Upper lobe of left lung (tissue), 6 donors: ENCODE measurements at regions not wholly inside any gene's neighbourhood (a gene's known extent, or its start where the extent isn't known, plus 50 kb on each side); places are given as distances from the start of the nearest gene placed in this dataset.

Experiments
- ATAC-seq, 2 donors: fragments of 200-7000 bp; cut with Tn5 transposase; one replicate each; pipeline ENCODE4 v1.9.1; 2022; ENCODE audit warnings: mild to moderate bottlenecking in 2 of 2, moderate library complexity in 2 of 2; ENCODE audit not compliant: low FRiP score in 2 of 2
- DNase-seq, 2 donors: peaks; one replicate each; pipeline ENCODE4 v3.0.0-alpha.2; 2019 to 2020
- H3K27ac ChIP-seq, 4 donors: fragments of 200-600 bp; sonication (generic); one replicate each; pipeline ENCODE4 v1.5.1; 2016 to 2019
- H3K27me3 ChIP-seq, 4 donors: fragments of 200-600 bp; sonication (generic); one replicate each; pipeline ENCODE4 v1.5.1; 2017 to 2019
- H3K36me3 ChIP-seq, 4 donors: fragments of 200-600 bp; sonication (generic); one replicate each; pipeline ENCODE4 v1.5.1; 2016 to 2019
- H3K4me1 ChIP-seq, 4 donors: fragments of 200-600 bp; sonication (generic); one replicate each; pipeline ENCODE4 v1.5.1; 2018 to 2019
- H3K4me3 ChIP-seq, 4 donors: fragments of 200-600 bp; sonication (generic); one replicate each; pipeline ENCODE4 v1.5.1; 2017 to 2019; ENCODE audit warnings: mild to moderate bottlenecking in 2 of 4, moderate library complexity in 1 of 4
- H3K9me3 ChIP-seq, 4 donors: fragments of 200-600 bp; sonication (generic); one replicate each; pipeline ENCODE4 v1.5.1; 2018 to 2019
- CTCF ChIP-seq, 6 experiments: fragments of 450-650 bp in 4 of 6; fragments of 200-600 bp in 2 of 6; sonication (generic) in 2 of 6; IDR thresholded peaks; one replicate each; pipeline ENCODE4 v1.5.1; 2016 to 2019; ENCODE audit warnings: antibody characterized with exemption in 6 of 6
- EP300 ChIP-seq, 4 donors: sonication (generic); formaldehyde crosslinking; IDR thresholded peaks; one replicate each; pipeline ENCODE4 v1.5.1; 2017; ENCODE audit warnings: antibody characterized with exemption in 4 of 4, control low read depth in 2 of 4
- POLR2A ChIP-seq, 4 donors: fragments of 450-650 bp; IDR thresholded peaks; one replicate each; pipeline ENCODE4 v1.5.1; 2016 to 2017; ENCODE audit warnings: antibody characterized with exemption in 4 of 4, mild to moderate bottlenecking in 2 of 4
- POLR2AphosphoS5 ChIP-seq, 2 donors: sonication (generic); formaldehyde crosslinking; IDR thresholded peaks; one replicate each; pipeline ENCODE4 v1.5.1; 2017; ENCODE audit warnings: antibody characterized with exemption in 2 of 2
- WGBS, 2 donors: methylation state at CpG; one replicate each; pipeline ENCODE4 v1.1.5; 2017 to 2018; 5-methylcytosine and 5-hydroxymethylcytosine counted together
- donor health status: DM: no; HTN: no; CAD: no; lungs with moderate emphysema.
- donor health status: DM: no; HTN: yes; CAD: no; lungs with severe emphysema.

GRCh38 chr5:91998774-91999173, 615.7 kb upstream of the ARRDC3 start:
- no peaks in the 10 kb centered on the region for H3K36me3 ChIP-seq
- no peak for ATAC-seq
- no peak overlapping the region for H3K4me3 ChIP-seq
- DNase-seq: no peak
- no peaks in the 10 kb centered on the region for H3K9me3 ChIP-seq
- no peak for TF ChIP-seq CTCF (IDR thresholded peaks at IDR 0.05)
- no peak for TF ChIP-seq POLR2A (IDR thresholded peaks at IDR 0.05)
- TF ChIP-seq POLR2AphosphoS5 (IDR thresholded peaks at IDR 0.05): no peak
- no peak for TF ChIP-seq EP300 (IDR thresholded peaks at IDR 0.05)
- 68 to 74% methylated on average over 3 of the region's 3 CpGs for WGBS, 2 donors
- H3K27me3 ChIP-seq: no peaks in the 10 kb centered on the region
- H3K4me1 ChIP-seq: no peaks in the 10 kb centered on the region
- no peak overlapping the region for H3K27ac ChIP-seq

DNA sequence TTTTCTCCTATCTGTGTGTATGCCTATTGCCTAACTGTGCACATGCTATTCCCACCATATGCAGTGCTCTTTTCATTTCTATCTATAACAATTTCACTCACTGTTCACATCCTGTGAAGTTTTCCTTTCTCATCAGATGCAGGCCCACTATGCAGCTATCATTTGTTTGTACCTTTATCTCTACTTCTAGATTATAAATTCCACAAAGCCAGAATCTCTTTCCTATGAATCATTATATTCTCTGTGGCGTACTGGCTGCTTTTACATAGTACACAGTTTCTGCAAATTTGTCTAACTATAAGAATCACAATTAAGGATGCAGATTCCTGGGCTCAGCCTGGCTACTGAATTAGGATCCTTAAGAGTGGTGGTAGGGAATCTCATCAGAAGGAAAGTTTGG, 600.8 kb upstream of the ARRDC3 start:
- no peaks in the 10 kb centered on the region for H3K4me1 ChIP-seq
- no peak for DNase-seq
- WGBS, 2 donors: 86 to 91% methylated on average over 1 of the region's 1 CpG

DNA sequence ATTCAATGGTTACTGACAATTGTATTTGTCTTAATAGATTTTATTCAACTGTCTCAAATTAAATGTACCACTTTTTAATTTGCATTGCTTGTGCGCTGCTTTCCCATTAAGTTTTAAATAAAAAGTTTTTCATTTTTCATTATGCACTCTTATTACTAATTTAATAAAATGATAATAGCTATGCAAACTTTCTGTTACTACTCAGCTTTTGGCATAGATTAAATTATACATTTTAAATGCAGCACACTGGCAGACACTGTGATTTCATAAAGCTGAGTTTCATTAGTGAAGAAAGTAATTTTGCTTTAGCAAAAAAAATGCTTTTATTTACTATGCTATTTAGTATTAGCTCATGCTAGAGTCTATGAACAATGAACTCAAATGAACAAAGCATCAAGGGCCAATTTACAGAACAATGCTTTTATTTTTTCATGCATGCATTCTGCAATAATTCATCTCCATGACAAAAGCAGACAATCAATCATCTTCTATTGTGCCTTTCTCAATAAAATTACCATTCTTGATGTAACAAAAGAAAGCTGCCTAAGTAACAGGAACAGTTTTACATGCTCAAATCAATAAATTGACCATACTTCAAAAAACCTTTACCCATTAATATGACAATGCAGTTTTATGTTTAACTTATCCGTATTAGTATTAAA, 595.2 kb upstream of the ARRDC3 start:
- DNase-seq (no peak), ATAC-seq (no peak)
- WGBS, 2 donors: 87 to 89% methylated on average over 2 of the region's 2 CpGs
- TF ChIP-seq POLR2A (IDR thresholded peaks at IDR 0.05) (no peak), EP300 (IDR thresholded peaks at IDR 0.05) (no peak), CTCF (IDR thresholded peaks at IDR 0.05) (no peak), POLR2AphosphoS5 (IDR thresholded peaks at IDR 0.05) (no peak)
- Histone ChIP-seq H3K36me3 (no peaks in the 10 kb centered on the region), H3K4me1 (no peaks in the 10 kb centered on the region), H3K27ac (no peak overlapping the region), H3K4me3 (no peak overlapping the region), H3K9me3 (no peaks in the 10 kb centered on the region), H3K27me3 (no peaks in the 10 kb centered on the region)

More for the DNA sequence above, 600.8 kb upstream of the ARRDC3 start:
- Histone ChIP-seq H3K27ac (no peak overlapping the region), H3K9me3 (no peaks in the 10 kb centered on the region), H3K36me3 (no peaks in the 10 kb centered on the region), H3K27me3 (no peaks in the 10 kb centered on the region), H3K4me3 (no peak overlapping the region)
- no peak for TF ChIP-seq POLR2AphosphoS5 (IDR thresholded peaks at IDR 0.05)
- TF ChIP-seq EP300 (IDR thresholded peaks at IDR 0.05): no peak
- TF ChIP-seq POLR2A (IDR thresholded peaks at IDR 0.05): no peak
- TF ChIP-seq CTCF (IDR thresholded peaks at IDR 0.05): no peak
- ATAC-seq: no peak

DNA sequence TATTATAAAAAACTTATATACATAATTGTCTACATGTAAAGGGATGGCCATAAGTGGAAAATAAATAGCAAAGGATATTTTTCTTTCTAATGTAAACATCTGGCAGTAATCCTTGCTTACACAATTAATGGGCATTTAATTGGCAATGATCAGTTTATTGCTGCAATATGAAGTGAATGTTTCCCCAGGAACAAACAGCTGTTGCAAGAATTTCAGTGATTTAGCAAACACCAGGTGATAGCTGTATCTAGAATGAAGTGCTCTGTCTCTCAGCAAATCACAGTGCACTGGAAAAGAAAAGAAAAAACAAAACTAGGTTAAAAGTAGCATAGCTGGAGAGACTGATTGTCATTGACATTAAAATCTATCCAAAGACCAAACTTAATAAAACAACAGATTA, 594.5 kb upstream of the ARRDC3 start:
- no peak for ATAC-seq
- DNase-seq: no peak
- Histone ChIP-seq H3K27ac (no peak overlapping the region), H3K27me3 (no peaks in the 10 kb centered on the region), H3K36me3 (no peaks in the 10 kb centered on the region), H3K4me1 (no peaks in the 10 kb centered on the region), H3K9me3 (no peaks in the 10 kb centered on the region), H3K4me3 (no peak overlapping the region)
- TF ChIP-seq POLR2AphosphoS5 (IDR thresholded peaks at IDR 0.05): no peak
- no peak for TF ChIP-seq EP300 (IDR thresholded peaks at IDR 0.05)
- TF ChIP-seq POLR2A (IDR thresholded peaks at IDR 0.05): no peak
- no peak for TF ChIP-seq CTCF (IDR thresholded peaks at IDR 0.05)

- Histone ChIP-seq H3K27me3 (no peaks in the 10 kb centered on the region), H3K9me3 (no peaks in the 10 kb centered on the region), H3K4me3 (no peak overlapping the region), H3K4me1 (no peaks in the 10 kb centered on the region), H3K27ac (no peak overlapping the region), H3K36me3 (no peaks in the 10 kb centered on the region)
- no peak for TF ChIP-seq POLR2AphosphoS5 (IDR thresholded peaks at IDR 0.05)
- no peak for TF ChIP-seq CTCF (IDR thresholded peaks at IDR 0.05)
- no peak for TF ChIP-seq POLR2A (IDR thresholded peaks at IDR 0.05)
- TF ChIP-seq EP300 (IDR thresholded peaks at IDR 0.05): no peak
- ATAC-seq (no peak), DNase-seq (no peak)
- WGBS, 2 donors: 67 to 79% methylated on average over 3 of the region's 3 CpGs
Measured at GRCh38 chr5:91976451-91976850, 593.3 kb upstream of the ARRDC3 start.
